ENCODE measurements at regions not wholly inside any gene's neighbourhood (a gene's known extent, or its start where the extent isn't known, plus 50 kb on each side); places are given as distances from the start of the nearest gene placed in this dataset.

- TF ChIP-seq, protein P1, sequence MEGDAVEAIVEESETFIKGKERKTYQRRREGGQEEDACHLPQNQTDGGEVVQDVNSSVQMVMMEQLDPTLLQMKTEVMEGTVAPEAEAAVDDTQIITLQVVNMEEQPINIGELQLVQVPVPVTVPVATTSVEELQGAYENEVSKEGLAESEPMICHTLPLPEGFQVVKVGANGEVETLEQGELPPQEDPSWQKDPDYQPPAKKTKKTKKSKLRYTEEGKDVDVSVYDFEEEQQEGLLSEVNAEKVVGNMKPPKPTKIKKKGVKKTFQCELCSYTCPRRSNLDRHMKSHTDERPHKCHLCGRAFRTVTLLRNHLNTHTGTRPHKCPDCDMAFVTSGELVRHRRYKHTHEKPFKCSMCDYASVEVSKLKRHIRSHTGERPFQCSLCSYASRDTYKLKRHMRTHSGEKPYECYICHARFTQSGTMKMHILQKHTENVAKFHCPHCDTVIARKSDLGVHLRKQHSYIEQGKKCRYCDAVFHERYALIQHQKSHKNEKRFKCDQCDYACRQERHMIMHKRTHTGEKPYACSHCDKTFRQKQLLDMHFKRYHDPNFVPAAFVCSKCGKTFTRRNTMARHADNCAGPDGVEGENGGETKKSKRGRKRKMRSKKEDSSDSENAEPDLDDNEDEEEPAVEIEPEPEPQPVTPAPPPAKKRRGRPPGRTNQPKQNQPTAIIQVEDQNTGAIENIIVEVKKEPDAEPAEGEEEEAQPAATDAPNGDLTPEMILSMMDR (IDR thresholded peaks at IDR 0.05; ENCODE audit: insufficient read depth, low read length, severe bottlenecking): no peak
- Histone ChIP-seq H3K4me3 (ENCODE audit: low read depth, low read length) (no peak overlapping the region), H3K27me3 (ENCODE audit: control insufficient read depth, insufficient read depth, low read length) (no peaks in the 10 kb centered on the region), H3K36me3 (ENCODE audit: control insufficient read depth, insufficient read depth, low read length) (no peaks in the 10 kb centered on the region)
- FAIRE-seq (no peak), DNase-seq (ENCODE audit: low read depth) (no peak)
Measured at GRCh38 chr5:3006526-3006925, 255.0 kb upstream of the IRX2 start.

GRCh38 chr5:3004361-3005080 lies 253.0 kb upstream of the IRX2 start:
- Histone ChIP-seq H3K36me3 (ENCODE audit: control insufficient read depth, insufficient read depth, low read length) (no peaks in the 10 kb centered on the region), H3K27me3 (ENCODE audit: control insufficient read depth, insufficient read depth, low read length) (no peaks in the 10 kb centered on the region), H3K4me3 (ENCODE audit: low read depth, low read length) (no peak overlapping the region)
- FAIRE-seq: peak; percentile 13
- no peak for DNase-seq (ENCODE audit: low read depth)
- TF ChIP-seq, protein P1 (IDR thresholded peaks at IDR 0.05; ENCODE audit: insufficient read depth, low read length, severe bottlenecking): no peak

DNA sequence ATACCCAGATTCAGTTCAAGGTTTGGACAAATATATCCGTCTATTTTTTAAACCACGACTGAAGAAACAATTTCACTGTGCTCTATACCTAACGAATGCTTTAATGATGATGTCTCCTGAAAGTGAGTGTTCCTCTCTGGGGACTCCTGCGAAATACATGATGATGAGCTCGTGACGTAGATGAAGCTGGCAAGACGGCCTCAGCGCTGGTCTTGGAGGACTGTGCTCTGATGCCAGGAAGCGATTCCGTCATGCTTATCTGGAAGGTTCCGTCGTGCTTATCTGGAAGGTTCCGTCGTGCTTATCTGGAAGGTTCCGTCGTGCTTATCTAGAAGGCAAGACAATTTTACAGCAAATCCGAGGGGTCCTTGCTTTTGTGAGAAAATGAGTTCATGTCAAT lies 250.8 kb upstream of the IRX2 start:
- no peak overlapping the region for H3K4me3 ChIP-seq (ENCODE audit: low read depth, low read length)
- H3K36me3 ChIP-seq (ENCODE audit: control insufficient read depth, insufficient read depth, low read length): no peaks in the 10 kb centered on the region
- TF ChIP-seq, protein P1 (IDR thresholded peaks at IDR 0.05; ENCODE audit: insufficient read depth, low read length, severe bottlenecking): no peak
- DNase-seq (ENCODE audit: low read depth) (no peak), FAIRE-seq (no peak)
- no peaks in the 10 kb centered on the region for H3K27me3 ChIP-seq (ENCODE audit: control insufficient read depth, insufficient read depth, low read length)

DNA sequence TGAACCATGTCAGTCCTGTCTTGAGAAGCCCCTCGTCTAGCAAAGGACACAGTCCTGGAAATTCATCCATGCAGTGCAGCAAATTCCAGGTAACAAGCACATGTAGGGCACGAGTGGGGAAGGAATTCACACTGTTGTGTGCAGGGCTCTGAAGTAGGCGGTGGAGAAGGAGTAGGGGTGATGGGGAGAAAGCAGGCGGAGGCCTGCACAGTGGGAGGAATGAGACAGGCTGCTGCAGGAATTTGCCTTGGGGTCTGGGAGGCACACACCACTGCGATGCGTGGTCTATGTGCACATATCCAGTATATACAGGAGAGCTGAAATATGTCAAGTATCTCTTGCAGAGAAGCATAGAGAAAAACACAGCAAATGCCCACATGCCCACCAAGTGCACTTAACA lies 249.2 kb upstream of the IRX2 start:
- Histone ChIP-seq H3K36me3 (ENCODE audit: control insufficient read depth, insufficient read depth, low read length) (no peaks in the 10 kb centered on the region), H3K4me3 (ENCODE audit: low read depth, low read length) (no peak overlapping the region), H3K27me3 (ENCODE audit: control insufficient read depth, insufficient read depth, low read length) (no peaks in the 10 kb centered on the region)
- no peak for DNase-seq (ENCODE audit: low read depth)
- TF ChIP-seq, protein P1 (IDR thresholded peaks at IDR 0.05; ENCODE audit: insufficient read depth, low read length, severe bottlenecking): no peak
- FAIRE-seq: no peak

DNA sequence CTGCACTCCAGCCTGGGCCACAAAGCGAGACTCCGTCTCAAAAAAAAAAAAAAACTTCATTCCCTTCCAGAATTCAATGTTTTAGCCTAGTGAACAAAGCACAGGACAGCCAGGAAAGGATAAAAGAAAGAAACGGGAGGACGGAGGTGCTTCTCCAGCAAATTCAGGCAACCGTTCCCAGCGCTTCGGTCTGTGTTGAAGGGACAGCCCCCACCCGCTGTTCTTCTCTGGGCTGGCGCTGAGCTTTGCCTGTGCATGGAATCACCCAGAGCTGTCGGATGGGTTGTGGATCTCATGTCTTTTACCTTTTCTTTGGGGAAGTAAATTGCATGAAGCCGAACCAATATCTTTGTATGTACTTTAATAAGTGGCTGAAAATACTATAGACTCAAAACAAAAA lies 248.4 kb upstream of the IRX2 start:
- H3K36me3 ChIP-seq (ENCODE audit: control insufficient read depth, insufficient read depth, low read length): no peaks in the 10 kb centered on the region
- DNase-seq (ENCODE audit: low read depth) (no peak), FAIRE-seq (no peak)
- no peaks in the 10 kb centered on the region for H3K27me3 ChIP-seq (ENCODE audit: control insufficient read depth, insufficient read depth, low read length)
- TF ChIP-seq, protein P1 (IDR thresholded peaks at IDR 0.05; ENCODE audit: insufficient read depth, low read length, severe bottlenecking): no peak
- no peak overlapping the region for H3K4me3 ChIP-seq (ENCODE audit: low read depth, low read length)

- FAIRE-seq (no peak), DNase-seq (ENCODE audit: low read depth) (no peak)
- Histone ChIP-seq H3K4me3 (ENCODE audit: low read depth, low read length) (no peak overlapping the region), H3K36me3 (ENCODE audit: control insufficient read depth, insufficient read depth, low read length) (no peaks in the 10 kb centered on the region), H3K27me3 (ENCODE audit: control insufficient read depth, insufficient read depth, low read length) (no peaks in the 10 kb centered on the region)
- TF ChIP-seq, protein P1 (IDR thresholded peaks at IDR 0.05; ENCODE audit: insufficient read depth, low read length, severe bottlenecking): no peak
Measured at GRCh38 chr5:2998106-2998505, 246.6 kb upstream of the IRX2 start.
